ENCODE measurements at regions not wholly inside any gene's neighbourhood (a gene's known extent, or its start where the extent isn't known, plus 50 kb on each side); places are given as distances from the start of the nearest gene placed in this dataset.

- TF ChIP-seq CTCF (IDR thresholded peaks at IDR 0.05) (no peak), POLR2A (IDR thresholded peaks at IDR 0.05) (no peak)
Observed at GRCh38 chr2:12223732-12224131, 477.3 kb downstream of the LPIN1 start.
